Esophagus muscularis mucosa (tissue), 3 donors: ENCODE measurements at regions not wholly inside any gene's neighbourhood (a gene's known extent, or its start where the extent isn't known, plus 50 kb on each side); places are given as distances from the start of the nearest gene placed in this dataset.

ENCODE experiments used
- CTCF ChIP-seq, 3 experiments: fragments of 200-600 bp in 2 of 3; fragments of 450-650 bp in 1 of 3; sonication (generic) in 2 of 3; IDR thresholded peaks; one replicate each; pipeline ENCODE4 v1.5.1; 2017 to 2019; ENCODE audit warnings: antibody characterized with exemption in 3 of 3, mild to moderate bottlenecking in 2 of 3, moderate library complexity in 1 of 3
- POLR2A ChIP-seq: fragments of 450-650 bp; IDR thresholded peaks from one replicate; pipeline ENCODE4 v1.6.1; 2017; ENCODE audit warnings: antibody characterized with exemption, moderate library complexity, mild to moderate bottlenecking, low read depth
- POLR2AphosphoS5 ChIP-seq, 2 donors: sonication (generic); formaldehyde crosslinking; IDR thresholded peaks; one replicate each; pipeline ENCODE4 v1.6.1; 2017; ENCODE audit warnings: antibody characterized with exemption in 2 of 2

DNA sequence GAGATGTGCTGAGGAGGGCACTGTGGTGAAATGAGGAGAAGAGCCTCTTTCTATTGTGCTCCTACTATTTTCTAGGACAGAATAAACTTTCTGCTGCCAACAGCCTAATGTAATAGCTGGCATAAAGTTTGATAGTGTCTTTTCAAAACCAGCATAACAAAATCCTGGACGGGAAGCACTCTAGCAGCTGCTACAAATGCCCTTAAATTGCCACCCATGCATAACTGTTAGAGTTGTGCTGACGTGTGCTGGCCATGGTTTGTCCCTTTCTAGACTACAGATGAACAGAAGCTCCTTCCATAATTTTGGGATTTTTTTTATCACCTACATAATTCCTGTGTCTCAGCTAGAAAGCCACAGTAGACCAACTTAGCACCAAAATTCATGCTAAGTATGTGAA, 88.5 kb upstream of the DEPDC1 start:
- TF ChIP-seq POLR2AphosphoS5 (IDR thresholded peaks at IDR 0.05) (no peak), CTCF (IDR thresholded peaks at IDR 0.05) (no peak), POLR2A (no peak)
